H9 (cell line): ENCODE measurements at regions not wholly inside any gene's neighbourhood (a gene's known extent, or its start where the extent isn't known, plus 50 kb on each side); places are given as distances from the start of the nearest gene placed in this dataset.

ENCODE experiments used
- DNase-seq: peaks from one replicate; pipeline ENCODE4 v3.0.0-alpha.2; 2017
- H2AFZ ChIP-seq: one replicate; pipeline ENCODE4 v1.6.1; 2013; ENCODE audit warnings: mild to moderate bottlenecking, low read length, control low read depth, moderate library complexity
- H2AK5ac ChIP-seq: 2 replicates; pipeline ENCODE4 v1.6.1; 2013; ENCODE audit warnings: low read length, control low read depth, mixed read lengths; ENCODE audit not compliant: insufficient read length
- H2BK120ac ChIP-seq: one replicate; pipeline ENCODE4 v1.6.1; 2013; ENCODE audit warnings: low read depth, mild to moderate bottlenecking, low read length, control low read depth, inconsistent platforms; ENCODE audit not compliant: poor library complexity, severe bottlenecking
- H2BK12ac ChIP-seq: 2 replicates; pipeline ENCODE4 v1.6.1; 2013; ENCODE audit warnings: low read length, control low read depth, mixed read lengths, low read depth; ENCODE audit not compliant: insufficient read length
- H2BK15ac ChIP-seq: 2 replicates; pipeline ENCODE4 v1.6.1; 2013; ENCODE audit warnings: low read depth, low read length, control low read depth
- H2BK20ac ChIP-seq: one replicate; pipeline ENCODE4 v1.6.1; 2013; ENCODE audit warnings: low read depth, mild to moderate bottlenecking, low read length, control low read depth, inconsistent platforms; ENCODE audit not compliant: poor library complexity, severe bottlenecking
- H2BK5ac ChIP-seq: 2 replicates; pipeline ENCODE4 v1.6.1; 2013; ENCODE audit warnings: low read length, control low read depth, mixed read lengths; ENCODE audit not compliant: insufficient read length
- H3K14ac ChIP-seq: 2 replicates; pipeline ENCODE4 v1.6.1; 2013; ENCODE audit warnings: low read length, control low read depth; ENCODE audit not compliant: insufficient read depth
- H3K18ac ChIP-seq: 2 replicates; pipeline ENCODE4 v1.6.1; 2013; ENCODE audit warnings: low read depth, mild to moderate bottlenecking, mixed read lengths, low read length, control low read depth; ENCODE audit not compliant: insufficient read length
- H3K23ac ChIP-seq: 2 replicates; pipeline ENCODE4 v1.6.1; 2013; ENCODE audit warnings: low read length, control low read depth, mixed read lengths, low read depth; ENCODE audit not compliant: insufficient read length
- H3K23me2 ChIP-seq: 2 replicates; pipeline ENCODE4 v1.6.1; 2013; ENCODE audit warnings: low read depth, mild to moderate bottlenecking, mixed read lengths, low read length, control low read depth; ENCODE audit not compliant: insufficient read length, poor library complexity, severe bottlenecking
- H3K27ac ChIP-seq: 2 replicates; pipeline ENCODE4 v1.5.1; 2013; ENCODE audit warnings: low read length, control low read depth, mixed read lengths, low read depth; ENCODE audit not compliant: insufficient read length
- H3K27me3 ChIP-seq: 2 replicates; pipeline ENCODE4 v1.6.1; 2013; ENCODE audit warnings: low read length, control low read depth, inconsistent platforms; ENCODE audit not compliant: insufficient read depth
- H3K4ac ChIP-seq: 2 replicates; pipeline ENCODE4 v1.6.1; 2013; ENCODE audit warnings: low read depth, mild to moderate bottlenecking, control low read depth, inconsistent platforms, low read length, moderate library complexity
- H3K4me1 ChIP-seq: 2 replicates; pipeline ENCODE4 v1.6.1; 2013; ENCODE audit warnings: low read length, control low read depth, inconsistent platforms; ENCODE audit not compliant: insufficient read depth
- H3K4me2 ChIP-seq: 2 replicates; pipeline ENCODE4 v1.6.1; 2013; ENCODE audit warnings: low read length, control low read depth, mixed read lengths; ENCODE audit not compliant: insufficient read length, insufficient read depth
- H3K56ac ChIP-seq: 2 replicates; pipeline ENCODE4 v1.6.1; 2013; ENCODE audit warnings: low read depth, mild to moderate bottlenecking, mixed read lengths, low read length, control low read depth; ENCODE audit not compliant: insufficient read length
- H3K79me1 ChIP-seq: 2 replicates; pipeline ENCODE4 v1.6.1; 2013; ENCODE audit warnings: low read depth, mild to moderate bottlenecking, moderate library complexity, low read length, control low read depth, inconsistent platforms; ENCODE audit not compliant: insufficient read depth, poor library complexity, severe bottlenecking
- H3K79me2 ChIP-seq: 2 replicates; pipeline ENCODE4 v1.6.1; 2013; ENCODE audit warnings: low read length, control low read depth, inconsistent platforms; ENCODE audit not compliant: insufficient read depth
- H3K9ac ChIP-seq: 2 replicates; pipeline ENCODE4 v1.6.1; 2013; ENCODE audit warnings: low read length, control low read depth, mixed read lengths; ENCODE audit not compliant: insufficient read length; ENCODE audit errors: extremely low read depth
- H3K9me3 ChIP-seq: one replicate; pipeline ENCODE4 v1.6.1; 2013; ENCODE audit warnings: low read depth, low read length, inconsistent platforms; ENCODE audit not compliant: control insufficient read depth
- H3T11ph ChIP-seq: one replicate; pipeline ENCODE4 v1.6.1; 2013; ENCODE audit warnings: mild to moderate bottlenecking, low read length, control low read depth, inconsistent platforms
- H4K20me1 ChIP-seq: one replicate; pipeline ENCODE4 v1.6.1; 2013; ENCODE audit not compliant: control insufficient read depth, insufficient read length, insufficient read depth
- H4K5ac ChIP-seq: 2 replicates; pipeline ENCODE4 v1.6.1; 2013; ENCODE audit warnings: low read depth, mild to moderate bottlenecking, mixed read lengths, low read length, control low read depth; ENCODE audit not compliant: insufficient read length
- H4K8ac ChIP-seq: replicated peaks from 2 replicates; pipeline ENCODE4 v1.6.1; 2013; ENCODE audit warnings: low read length, control low read depth, mixed read lengths, low read depth; ENCODE audit not compliant: insufficient read length
- H4K91ac ChIP-seq: 2 replicates; pipeline ENCODE4 v1.6.1; 2013; ENCODE audit warnings: low read depth, mild to moderate bottlenecking, moderate library complexity, mixed read lengths, low read length, control low read depth; ENCODE audit not compliant: insufficient read length
- H3K27ac Mint-ChIP-seq, 3 experiments: 2 replicates in 2 of 3; 3 replicates in 1 of 3; pipeline ENCODE4 v1.8.0; 2020 to 2021; ENCODE audit warnings: mixed read lengths in 3 of 3, mild to moderate bottlenecking in 1 of 3, moderate library complexity in 1 of 3
- H3K27me3 Mint-ChIP-seq: 2 replicates; pipeline ENCODE4 v1.8.0; 2021; ENCODE audit warnings: low read depth, mild to moderate bottlenecking, moderate library complexity, mixed read lengths
- H3K36me3 Mint-ChIP-seq, 3 experiments: 2 replicates in 2 of 3; 3 replicates in 1 of 3; pipeline ENCODE4 v1.8.0; 2020 to 2021; ENCODE audit warnings: low read depth in 3 of 3, mixed read lengths in 3 of 3; ENCODE audit not compliant: insufficient read depth in 1 of 3
- H3K4me1 Mint-ChIP-seq, 2 experiments: 2 replicates each; pipeline ENCODE4 v1.8.0; 2020; ENCODE audit warnings: mixed read lengths in 2 of 2
- H3K4me3 Mint-ChIP-seq, 2 experiments: 2 replicates in 1 of 2; 3 replicates in 1 of 2; pipeline ENCODE4 v1.8.0; 2020 to 2021; ENCODE audit warnings: mild to moderate bottlenecking in 2 of 2, mixed read lengths in 2 of 2, moderate library complexity in 1 of 2
- H3K9me3 Mint-ChIP-seq, 2 experiments: 2 replicates in 1 of 2; 3 replicates in 1 of 2; pipeline ENCODE4 v1.8.0; 2020; ENCODE audit warnings: mild to moderate bottlenecking in 2 of 2, mixed read lengths in 2 of 2, moderate library complexity in 1 of 2
- WGBS: extraction: QIAGEN DNeasy Blood & Tissue Kit; methylation state at CpG from one replicate; pipeline ENCODE4 v1.1.7; 2013; ENCODE audit warnings: missing lambda C conversion rate, low lambda C conversion rate, mixed read lengths; ENCODE audit not compliant: insufficient read length; ENCODE audit errors: extremely low coverage; 5-methylcytosine and 5-hydroxymethylcytosine counted together
- TF ChIP-seq, protein P1 (sequence below): fragments of 200-600 bp; sonication (generic); conservative IDR thresholded peaks from 3 replicates; pipeline ENCODE4 v1.8.0; 2021; ENCODE audit warnings: antibody characterized with exemption, mild to moderate bottlenecking

GRCh38 chr18:62634458-62634857 lies 80.9 kb upstream of the PHLPP1 start:
- Histone ChIP-seq H3K79me2 (no peaks in the 10 kb centered on the region), H2AFZ (no peak overlapping the region), H3K9me3 (no peaks in the 10 kb centered on the region), H4K91ac (no peak overlapping the region), H3K23me2 (no peaks in the 10 kb centered on the region), H3K27ac (no peak overlapping the region), H2BK120ac (no peak overlapping the region), H3K18ac (no peak overlapping the region), H3K4ac (no peak overlapping the region), H2BK12ac (no peak overlapping the region), H2BK15ac (no peak overlapping the region), H4K5ac (no peak overlapping the region), H3K23ac (no peak overlapping the region), H4K8ac (no peak overlapping the region), H2BK5ac (no peak overlapping the region), H3T11ph (no peak overlapping the region), H3K14ac (no peak overlapping the region), H3K56ac (no peak overlapping the region), H2AK5ac (no peak overlapping the region), H3K4me1 (peaks cover 4% of the 10 kb centered on the region; the same call in 1 of the 2 replicates), H3K79me1 (no peaks in the 10 kb centered on the region), H3K9ac (no peak overlapping the region), H4K20me1 (no peaks in the 10 kb centered on the region), H3K27me3 (no peaks in the 10 kb centered on the region), H3K4me2 (no peak overlapping the region), H2BK20ac (no peak overlapping the region)
- DNase-seq: no peak
- H3K27ac Mint-ChIP-seq: no peak overlapping the region
- no peak overlapping the region for H3K4me3 Mint-ChIP-seq
- WGBS: no CpG with 5 or more reads among the region's 2 CpGs
- TF ChIP-seq, protein P1, sequence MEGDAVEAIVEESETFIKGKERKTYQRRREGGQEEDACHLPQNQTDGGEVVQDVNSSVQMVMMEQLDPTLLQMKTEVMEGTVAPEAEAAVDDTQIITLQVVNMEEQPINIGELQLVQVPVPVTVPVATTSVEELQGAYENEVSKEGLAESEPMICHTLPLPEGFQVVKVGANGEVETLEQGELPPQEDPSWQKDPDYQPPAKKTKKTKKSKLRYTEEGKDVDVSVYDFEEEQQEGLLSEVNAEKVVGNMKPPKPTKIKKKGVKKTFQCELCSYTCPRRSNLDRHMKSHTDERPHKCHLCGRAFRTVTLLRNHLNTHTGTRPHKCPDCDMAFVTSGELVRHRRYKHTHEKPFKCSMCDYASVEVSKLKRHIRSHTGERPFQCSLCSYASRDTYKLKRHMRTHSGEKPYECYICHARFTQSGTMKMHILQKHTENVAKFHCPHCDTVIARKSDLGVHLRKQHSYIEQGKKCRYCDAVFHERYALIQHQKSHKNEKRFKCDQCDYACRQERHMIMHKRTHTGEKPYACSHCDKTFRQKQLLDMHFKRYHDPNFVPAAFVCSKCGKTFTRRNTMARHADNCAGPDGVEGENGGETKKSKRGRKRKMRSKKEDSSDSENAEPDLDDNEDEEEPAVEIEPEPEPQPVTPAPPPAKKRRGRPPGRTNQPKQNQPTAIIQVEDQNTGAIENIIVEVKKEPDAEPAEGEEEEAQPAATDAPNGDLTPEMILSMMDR: no peak
- no peaks in the 10 kb centered on the region for H3K27me3 Mint-ChIP-seq
- H3K9me3 Mint-ChIP-seq: no peaks in the 10 kb centered on the region
- peaks cover 6 to 10% of the 10 kb centered on the region in 2 experiments for H3K4me1 Mint-ChIP-seq
- H3K36me3 Mint-ChIP-seq: no peaks in the 10 kb centered on the region
